ENCODE measurements at regions not wholly inside any gene's neighbourhood (a gene's known extent, or its start where the extent isn't known, plus 50 kb on each side); places are given as distances from the start of the nearest gene placed in this dataset.

- Histone ChIP-seq H3K27me3 (ENCODE audit: control insufficient read depth in 1 of 2, insufficient read depth in 1 of 2, low read length in 2 of 2) (no peaks in the 10 kb centered on the region), H3K14ac (ENCODE audit: low read length in 2 of 2) (no peak overlapping the region), H3K23ac (ENCODE audit: low read length in 2 of 2) (no peak overlapping the region), H3K4ac (ENCODE audit: low read depth in 1 of 2, low read length in 2 of 2) (no peak overlapping the region), H2BK15ac (ENCODE audit: low read depth, poor library complexity, severe bottlenecking) (no peak overlapping the region), H3K9ac (ENCODE audit: low read length) (no peak overlapping the region), H2BK5ac (ENCODE audit: low read depth, low read length, poor library complexity, severe bottlenecking) (no peak overlapping the region), H3K4me2 (ENCODE audit: low read length, poor library complexity, severe bottlenecking) (no peak overlapping the region), H2BK120ac (ENCODE audit: low read depth, low read length) (no peak overlapping the region), H3K27ac (ENCODE audit: low read length, poor library complexity, severe bottlenecking) (no peak overlapping the region), H3K18ac (ENCODE audit: low read depth in 1 of 2, low read length in 2 of 2) (no peak overlapping the region), H3K9me3 (ENCODE audit: control insufficient read depth, low read length) (peaks cover 29% of the 10 kb centered on the region), H4K91ac (ENCODE audit: low read length) (no peak overlapping the region), H2BK12ac (ENCODE audit: low read length in 2 of 2) (no peak overlapping the region), H3K4me1 (ENCODE audit: control insufficient read depth, insufficient read depth, low read depth, low read length) (no peaks in the 10 kb centered on the region), H2AK5ac (ENCODE audit: low read length, severe bottlenecking) (no peak overlapping the region), H3K4me3 (ENCODE audit: insufficient read depth in 1 of 2, low read depth in 1 of 2, low read length in 2 of 2) (no peak overlapping the region), H4K8ac (ENCODE audit: low read length) (no peak overlapping the region), H2AFZ (ENCODE audit: low read depth, low read length) (no peak overlapping the region), H3K36me3 (ENCODE audit: control insufficient read depth in 1 of 2, insufficient read depth in 2 of 2, low read depth in 1 of 2, low read length in 2 of 2) (no peaks in the 10 kb centered on the region), H3K79me1 (replicated peaks; ENCODE audit: low read length, poor library complexity, severe bottlenecking) (no peaks in the 10 kb centered on the region)
- 91% methylated on average over 6 of the region's 6 CpGs for WGBS
- DNase-seq, result no peak
These were observed 173.4 kb upstream of the RGS18 start for GRCh38 chr1:191984856-191985255.

GRCh38 chr1:191992118-191992517 lies 166.1 kb upstream of the RGS18 start:
- Histone ChIP-seq H3K18ac (ENCODE audit: low read depth in 1 of 2, low read length in 2 of 2) (no peak overlapping the region), H2BK120ac (ENCODE audit: low read depth, low read length) (no peak overlapping the region)

GRCh38 chr1:191993549-191993948 lies 164.7 kb upstream of the RGS18 start:
- Histone ChIP-seq H3K23ac (ENCODE audit: low read length in 2 of 2) (no peak overlapping the region), H3K9ac (ENCODE audit: low read length) (no peak overlapping the region), H4K8ac (ENCODE audit: low read length) (no peak overlapping the region), H2AK5ac (ENCODE audit: low read length, severe bottlenecking) (no peak overlapping the region), H4K91ac (ENCODE audit: low read length) (no peak overlapping the region), H3K18ac (ENCODE audit: low read depth in 1 of 2, low read length in 2 of 2) (no peak overlapping the region), H3K9me3 (ENCODE audit: control insufficient read depth, low read length) (no peaks in the 10 kb centered on the region), H2BK15ac (ENCODE audit: low read depth, poor library complexity, severe bottlenecking) (no peak overlapping the region), H2BK5ac (ENCODE audit: low read depth, low read length, poor library complexity, severe bottlenecking) (no peak overlapping the region), H3K14ac (ENCODE audit: low read length in 2 of 2) (no peak overlapping the region), H3K4me3 (ENCODE audit: insufficient read depth in 1 of 2, low read depth in 1 of 2, low read length in 2 of 2) (no peak overlapping the region), H2AFZ (ENCODE audit: low read depth, low read length) (no peak overlapping the region), H2BK12ac (ENCODE audit: low read length in 2 of 2) (no peak overlapping the region), H3K36me3 (ENCODE audit: control insufficient read depth in 1 of 2, insufficient read depth in 2 of 2, low read depth in 1 of 2, low read length in 2 of 2) (no peaks in the 10 kb centered on the region), H3K27ac (ENCODE audit: low read length, poor library complexity, severe bottlenecking) (no peak overlapping the region), H3K4ac (ENCODE audit: low read depth in 1 of 2, low read length in 2 of 2) (no peak overlapping the region), H2BK120ac (ENCODE audit: low read depth, low read length) (no peak overlapping the region), H3K27me3 (ENCODE audit: control insufficient read depth in 1 of 2, insufficient read depth in 1 of 2, low read length in 2 of 2) (no peaks in the 10 kb centered on the region), H3K79me1 (replicated peaks; ENCODE audit: low read length, poor library complexity, severe bottlenecking) (no peaks in the 10 kb centered on the region), H3K4me2 (ENCODE audit: low read length, poor library complexity, severe bottlenecking) (no peak overlapping the region), H3K4me1 (ENCODE audit: control insufficient read depth, insufficient read depth, low read depth, low read length) (no peaks in the 10 kb centered on the region)
- WGBS, result 33% methylated on average over 1 of the region's 2 CpGs
- DNase-seq, result peak; percentile 57

More at GRCh38 chr1:191992118-191992517, 166.1 kb upstream of the RGS18 start:
- Histone ChIP-seq H3K27ac (ENCODE audit: low read length, poor library complexity, severe bottlenecking) (no peak overlapping the region), H2BK12ac (ENCODE audit: low read length in 2 of 2) (no peak overlapping the region), H4K91ac (ENCODE audit: low read length) (no peak overlapping the region), H3K4me3 (ENCODE audit: insufficient read depth in 1 of 2, low read depth in 1 of 2, low read length in 2 of 2) (no peak overlapping the region), H3K4ac (ENCODE audit: low read depth in 1 of 2, low read length in 2 of 2) (no peak overlapping the region), H2AFZ (ENCODE audit: low read depth, low read length) (no peak overlapping the region), H3K23ac (ENCODE audit: low read length in 2 of 2) (no peak overlapping the region), H3K9me3 (ENCODE audit: control insufficient read depth, low read length) (no peaks in the 10 kb centered on the region), H3K79me1 (replicated peaks; ENCODE audit: low read length, poor library complexity, severe bottlenecking) (no peaks in the 10 kb centered on the region), H2AK5ac (ENCODE audit: low read length, severe bottlenecking) (no peak overlapping the region), H3K36me3 (ENCODE audit: control insufficient read depth in 1 of 2, insufficient read depth in 2 of 2, low read depth in 1 of 2, low read length in 2 of 2) (no peaks in the 10 kb centered on the region), H4K8ac (ENCODE audit: low read length) (no peak overlapping the region), H3K27me3 (ENCODE audit: control insufficient read depth in 1 of 2, insufficient read depth in 1 of 2, low read length in 2 of 2) (no peaks in the 10 kb centered on the region), H2BK15ac (ENCODE audit: low read depth, poor library complexity, severe bottlenecking) (no peak overlapping the region), H3K4me2 (ENCODE audit: low read length, poor library complexity, severe bottlenecking) (no peak overlapping the region), H3K9ac (ENCODE audit: low read length) (no peak overlapping the region), H3K4me1 (ENCODE audit: control insufficient read depth, insufficient read depth, low read depth, low read length) (no peaks in the 10 kb centered on the region), H3K14ac (ENCODE audit: low read length in 2 of 2) (no peak overlapping the region), H2BK5ac (ENCODE audit: low read depth, low read length, poor library complexity, severe bottlenecking) (no peak overlapping the region)
- DNase-seq, result no peak

- H3K27ac ChIP-seq (ENCODE audit: low read length, poor library complexity, severe bottlenecking), result no peak overlapping the region
- 100% methylated on average over 3 of the region's 3 CpGs for WGBS
These were observed 156.2 kb upstream of the RGS18 start for GRCh38 chr1:192002063-192002462.

More at GRCh38 chr1:192002063-192002462, 156.2 kb upstream of the RGS18 start:
- H3K4ac ChIP-seq (ENCODE audit: low read depth in 1 of 2, low read length in 2 of 2), result no peak overlapping the region
- H4K91ac ChIP-seq (ENCODE audit: low read length), result no peak overlapping the region
- no peak overlapping the region for H2AFZ ChIP-seq (ENCODE audit: low read depth, low read length)
- H3K36me3 ChIP-seq (ENCODE audit: control insufficient read depth in 1 of 2, insufficient read depth in 2 of 2, low read depth in 1 of 2, low read length in 2 of 2), result no peaks in the 10 kb centered on the region
- no peak for DNase-seq
- H3K18ac ChIP-seq (ENCODE audit: low read depth in 1 of 2, low read length in 2 of 2), result no peak overlapping the region
- H3K79me1 ChIP-seq (replicated peaks; ENCODE audit: low read length, poor library complexity, severe bottlenecking), result no peaks in the 10 kb centered on the region
- H3K9ac ChIP-seq (ENCODE audit: low read length), result no peak overlapping the region
- no peak overlapping the region for H3K14ac ChIP-seq (ENCODE audit: low read length in 2 of 2)
- H4K8ac ChIP-seq (ENCODE audit: low read length), result no peak overlapping the region
- no peak overlapping the region for H3K23ac ChIP-seq (ENCODE audit: low read length in 2 of 2)
- no peaks in the 10 kb centered on the region for H3K9me3 ChIP-seq (ENCODE audit: control insufficient read depth, low read length)
- no peak overlapping the region for H2BK120ac ChIP-seq (ENCODE audit: low read depth, low read length)
- H3K27me3 ChIP-seq (ENCODE audit: control insufficient read depth in 1 of 2, insufficient read depth in 1 of 2, low read length in 2 of 2), result no peaks in the 10 kb centered on the region
- no peak overlapping the region for H2BK12ac ChIP-seq (ENCODE audit: low read length in 2 of 2)
- no peak overlapping the region for H3K4me3 ChIP-seq (ENCODE audit: insufficient read depth in 1 of 2, low read depth in 1 of 2, low read length in 2 of 2)
- H3K4me1 ChIP-seq (ENCODE audit: control insufficient read depth, insufficient read depth, low read depth, low read length), result no peaks in the 10 kb centered on the region
- H2AK5ac ChIP-seq (ENCODE audit: low read length, severe bottlenecking), result no peak overlapping the region
- no peak overlapping the region for H3K4me2 ChIP-seq (ENCODE audit: low read length, poor library complexity, severe bottlenecking)
- no peak overlapping the region for H2BK15ac ChIP-seq (ENCODE audit: low read depth, poor library complexity, severe bottlenecking)
- H2BK5ac ChIP-seq (ENCODE audit: low read depth, low read length, poor library complexity, severe bottlenecking), result no peak overlapping the region

All from mesenchymal stem cell (in vitro differentiated cells and primary cell).